ENCODE measurements at regions not wholly inside any gene's neighbourhood (a gene's known extent, or its start where the extent isn't known, plus 50 kb on each side); places are given as distances from the start of the nearest gene placed in this dataset.

DNA sequence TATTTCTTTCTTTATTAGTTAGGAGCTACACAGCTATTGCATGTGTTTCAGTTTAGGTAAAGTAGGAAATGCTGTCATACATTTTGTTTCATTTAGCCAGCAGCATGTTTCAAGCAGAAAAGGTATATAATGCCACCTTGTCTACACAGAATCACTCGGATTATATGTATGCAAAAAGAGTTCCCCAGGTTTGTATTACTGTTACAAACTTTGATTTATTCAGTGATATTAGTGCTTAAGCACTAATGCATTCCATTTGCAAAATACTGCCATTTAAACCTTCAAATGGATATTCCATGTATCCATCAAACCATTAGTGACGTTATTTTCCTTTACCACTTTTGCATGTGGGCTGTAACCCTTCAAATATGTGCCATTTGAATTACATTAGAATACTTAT, 564.0 kb downstream of the RPL10L start (continued):
- no peak for TF ChIP-seq RBBP5 (IDR thresholded peaks at IDR 0.05; ENCODE audit: borderline replicate concordance, low read depth, low read length)
- no peak for TF ChIP-seq CBX8 (IDR thresholded peaks at IDR 0.05; ENCODE audit: borderline replicate concordance, low read depth, low read length)
- no peak for TF ChIP-seq SP4 (IDR thresholded peaks at IDR 0.05; ENCODE audit: low read length)
- TF ChIP-seq POLR2A (IDR thresholded peaks at IDR 0.05; ENCODE audit: control extremely low read depth in 1 of 2, low read depth in 2 of 2, low read length in 2 of 2) = no peak

Data from H1 (cell line).